ENCODE measurements at regions not wholly inside any gene's neighbourhood (a gene's known extent, or its start where the extent isn't known, plus 50 kb on each side); places are given as distances from the start of the nearest gene placed in this dataset.

DNA sequence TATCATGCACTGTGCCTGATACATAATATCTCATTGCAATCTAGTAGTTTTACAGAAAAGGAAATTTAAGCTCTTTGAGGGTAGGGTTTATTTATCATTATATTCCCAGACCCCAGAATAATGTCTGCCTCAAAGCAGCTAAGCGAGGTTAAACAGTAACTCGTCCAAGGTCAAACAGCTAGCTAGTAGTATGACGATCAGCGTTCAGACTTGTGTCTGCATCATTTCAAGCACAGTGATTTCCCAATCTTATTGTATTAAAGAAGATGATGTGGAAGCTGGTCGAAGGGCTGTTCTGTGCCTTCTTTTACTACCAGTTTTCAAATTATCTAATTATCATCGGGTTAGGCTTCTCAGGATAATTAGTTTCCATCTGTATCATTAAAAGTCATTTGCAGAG is 55.1 kb upstream of the NFIB start:
- Mint-ChIP-seq H3K4me3 (no peak overlapping the region), H3K27ac (no peak overlapping the region), H3K36me3 (peaks cover 31% of the 10 kb centered on the region), H3K4me1 (peaks cover 33% of the 10 kb centered on the region), H3K9me3 (peaks cover 36% of the 10 kb centered on the region), H3K27me3 (ENCODE audit: low read depth) (no peaks in the 10 kb centered on the region)
- no peak for DNase-seq (ENCODE audit: low spot score in 2 of 2, unreplicated experiment in 2 of 2)
- TF ChIP-seq, protein P1, sequence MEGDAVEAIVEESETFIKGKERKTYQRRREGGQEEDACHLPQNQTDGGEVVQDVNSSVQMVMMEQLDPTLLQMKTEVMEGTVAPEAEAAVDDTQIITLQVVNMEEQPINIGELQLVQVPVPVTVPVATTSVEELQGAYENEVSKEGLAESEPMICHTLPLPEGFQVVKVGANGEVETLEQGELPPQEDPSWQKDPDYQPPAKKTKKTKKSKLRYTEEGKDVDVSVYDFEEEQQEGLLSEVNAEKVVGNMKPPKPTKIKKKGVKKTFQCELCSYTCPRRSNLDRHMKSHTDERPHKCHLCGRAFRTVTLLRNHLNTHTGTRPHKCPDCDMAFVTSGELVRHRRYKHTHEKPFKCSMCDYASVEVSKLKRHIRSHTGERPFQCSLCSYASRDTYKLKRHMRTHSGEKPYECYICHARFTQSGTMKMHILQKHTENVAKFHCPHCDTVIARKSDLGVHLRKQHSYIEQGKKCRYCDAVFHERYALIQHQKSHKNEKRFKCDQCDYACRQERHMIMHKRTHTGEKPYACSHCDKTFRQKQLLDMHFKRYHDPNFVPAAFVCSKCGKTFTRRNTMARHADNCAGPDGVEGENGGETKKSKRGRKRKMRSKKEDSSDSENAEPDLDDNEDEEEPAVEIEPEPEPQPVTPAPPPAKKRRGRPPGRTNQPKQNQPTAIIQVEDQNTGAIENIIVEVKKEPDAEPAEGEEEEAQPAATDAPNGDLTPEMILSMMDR (IDR thresholded peaks at IDR 0.05; ENCODE audit: unreplicated experiment): no peak

DNA sequence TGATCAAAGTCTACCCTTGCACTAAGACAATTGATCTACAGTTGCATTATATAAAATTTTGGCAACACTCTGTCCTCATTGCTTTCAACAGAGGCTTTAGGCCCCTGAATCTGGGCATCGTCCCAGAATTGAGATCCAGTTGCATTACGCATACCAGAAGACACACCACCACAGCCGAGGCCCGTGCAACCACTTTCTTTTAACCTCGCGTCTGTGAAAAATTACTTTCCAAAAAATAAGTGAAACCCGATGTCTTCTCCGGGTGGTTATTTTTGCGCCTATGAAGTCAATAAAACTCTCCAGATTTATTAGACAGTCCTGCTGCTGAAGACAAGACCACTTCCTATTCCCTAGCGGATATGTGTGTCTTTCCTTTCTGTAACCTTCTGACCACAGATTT is 52.1 kb upstream of the NFIB start:
- no peak for DNase-seq (ENCODE audit: low spot score in 2 of 2, unreplicated experiment in 2 of 2)
- TF ChIP-seq, protein P1 (IDR thresholded peaks at IDR 0.05; ENCODE audit: unreplicated experiment): no peak
- peaks cover 31% of the 10 kb centered on the region for H3K36me3 Mint-ChIP-seq
- H3K4me3 Mint-ChIP-seq: no peak overlapping the region
- peaks cover 23% of the 10 kb centered on the region for H3K4me1 Mint-ChIP-seq
- peak overlapping the region; percentile 9 for H3K27ac Mint-ChIP-seq
- no peaks in the 10 kb centered on the region for H3K27me3 Mint-ChIP-seq (ENCODE audit: low read depth)
- peaks cover 36% of the 10 kb centered on the region for H3K9me3 Mint-ChIP-seq

DNA sequence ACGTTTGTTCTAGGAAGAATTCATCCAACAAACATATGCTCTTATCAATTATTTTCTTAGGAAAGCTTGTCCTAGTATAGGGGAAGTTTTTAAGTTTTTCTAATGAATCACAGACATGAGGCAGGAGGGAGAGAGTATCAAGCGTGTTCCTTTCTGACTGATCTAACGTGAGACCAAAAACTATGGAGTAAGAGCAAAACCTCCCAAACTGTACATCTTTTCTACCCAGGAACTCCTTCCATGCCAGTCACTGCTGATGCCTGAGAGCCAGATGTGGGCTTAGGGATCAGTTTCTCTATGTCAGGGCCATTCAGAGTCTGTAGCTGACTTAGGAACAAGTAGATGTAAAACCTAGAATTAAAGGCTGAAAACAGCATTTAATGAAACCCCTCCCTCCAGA is 51.7 kb upstream of the NFIB start:
- TF ChIP-seq, protein P1 (IDR thresholded peaks at IDR 0.05; ENCODE audit: unreplicated experiment): no peak
- peaks cover 24% of the 10 kb centered on the region for H3K4me1 Mint-ChIP-seq
- no peak for DNase-seq (ENCODE audit: low spot score in 2 of 2, unreplicated experiment in 2 of 2)
- no peaks in the 10 kb centered on the region for H3K27me3 Mint-ChIP-seq (ENCODE audit: low read depth)
- no peak overlapping the region for H3K27ac Mint-ChIP-seq
- peaks cover 36% of the 10 kb centered on the region for H3K9me3 Mint-ChIP-seq
- H3K36me3 Mint-ChIP-seq: peaks cover 31% of the 10 kb centered on the region
- H3K4me3 Mint-ChIP-seq: no peak overlapping the region
